HepG2 (cell line): ENCODE measurements at regions not wholly inside any gene's neighbourhood (a gene's known extent, or its start where the extent isn't known, plus 50 kb on each side); places are given as distances from the start of the nearest gene placed in this dataset.

ENCODE experiments used
- ATAC-seq: fragments of 200-7000 bp; cut with Tn5 transposase; 3 replicates; pipeline ENCODE4 v1.9.1; 2020; ENCODE audit warnings: mild to moderate bottlenecking, moderate library complexity
- BruUV-seq: library from RNA; stranded (reverse); fragments of 400-500 nt; replicated peaks from 2 replicates; lab custom pipeline; 2021; lab: Mats Ljungman, UMichigan
- CTCF ChIA-PET: fragments of 300-600 bp; formaldehyde crosslinking; extraction: SDS; loops from one replicate; lab custom pipeline; 2021; ENCODE audit warnings: low total read pairs, inconsistent platforms, low intra/inter-chr PET ratio; lab: Yijun Ruan, JAX
- POLR2A ChIA-PET: fragments of 350-600 bp; sonication (Branson Sonifier 250); formaldehyde crosslinking; loops from one replicate; lab custom pipeline; 2020; ENCODE audit warnings: antibody characterized with exemption, inconsistent platforms; lab: Yijun Ruan, JAX
- DNase-seq: peaks from one replicate; pipeline ENCODE4 v3.0.0-alpha.2; 2015; ENCODE audit warnings: low spot score
- FAIRE-seq: peaks from 3 replicates; lab custom pipeline; 2011; peaks lifted over from hg19 to GRCh38; lab: Jason Lieb, UNC
- H2AFZ ChIP-seq: one replicate; pipeline ENCODE4 v1.6.1; 2011; ENCODE audit warnings: low read length, inconsistent platforms
- H3K27ac ChIP-seq: fragments of 300-600 bp; 3 replicates; pipeline ENCODE4 v1.8.0; 2011; ENCODE audit warnings: mixed run types, mild to moderate bottlenecking, mixed read lengths, low read length, inconsistent platforms; ENCODE audit not compliant: insufficient read depth; ENCODE audit errors: extremely low read length
- H3K27me3 ChIP-seq, 2 experiments: fragments of 200-600 bp in 1 of 2; 2 replicates in 1 of 2; 3 replicates in 1 of 2; pipeline versions ENCODE4 v1.6.0 to v1.8.0; 2011; ENCODE audit warnings: low read length in 2 of 2, mild to moderate bottlenecking in 2 of 2, moderate library complexity in 2 of 2, inconsistent platforms in 1 of 2; ENCODE audit not compliant: insufficient read depth in 2 of 2, control insufficient read depth in 1 of 2
- H3K36me3 ChIP-seq, 2 experiments: fragments of 200-600 bp in 1 of 2; replicated peaks in 1 of 2; 2 replicates in 1 of 2; 3 replicates in 1 of 2; pipeline versions ENCODE4 v1.5.1 to v1.8.0; 2011; ENCODE audit warnings: low read length in 2 of 2, inconsistent platforms in 1 of 2; ENCODE audit not compliant: insufficient read depth in 2 of 2, control insufficient read depth in 1 of 2
- H3K4me1 ChIP-seq: 2 replicates; pipeline ENCODE4 v1.5.1; 2012; ENCODE audit warnings: low read length, inconsistent platforms; ENCODE audit not compliant: insufficient read depth
- H3K4me2 ChIP-seq: 2 replicates; pipeline ENCODE4 v1.6.0; 2011; ENCODE audit warnings: low read depth, low read length, inconsistent platforms
- H3K4me3 ChIP-seq, 3 experiments: fragments of 200-600 bp in 1 of 3; sonication (generic), shearing (Covaris generic) in 1 of 3; replicated peaks in 1 of 3; 2 replicates each; pipeline ENCODE4 v1.5.1; 2011 to 2016; ENCODE audit warnings: low read length in 3 of 3, inconsistent platforms in 2 of 3, low read depth in 2 of 3, mild to moderate bottlenecking in 2 of 3, control low read depth in 1 of 3, mixed read lengths in 1 of 3; ENCODE audit not compliant: insufficient read depth in 1 of 3
- H3K79me2 ChIP-seq: one replicate; pipeline ENCODE4 v1.6.1; 2011; ENCODE audit warnings: low read length, inconsistent platforms; ENCODE audit not compliant: insufficient read depth
- H3K9ac ChIP-seq: 2 replicates; pipeline ENCODE4 v1.6.0; 2011; ENCODE audit warnings: mild to moderate bottlenecking, low read depth, low read length, inconsistent platforms; ENCODE audit not compliant: insufficient read depth
- H3K9me3 ChIP-seq: 2 replicates; pipeline ENCODE4 v1.5.1; 2012; ENCODE audit warnings: mild to moderate bottlenecking, low read length
- H4K20me1 ChIP-seq: 2 replicates; pipeline ENCODE4 v1.6.0; 2011; ENCODE audit warnings: inconsistent platforms, mild to moderate bottlenecking, low read length, moderate library complexity; ENCODE audit not compliant: insufficient read depth
- HOXA3 ChIP-seq: sonication (generic); formaldehyde crosslinking; IDR thresholded peaks from 2 replicates; pipeline ENCODE4 v1.5.0; 2020; ENCODE audit warnings: missing genetic modification reagents
- KDM2A ChIP-seq: sonication (generic); formaldehyde crosslinking; IDR thresholded peaks from 2 replicates; pipeline ENCODE4 v1.4.0; 2020; ENCODE audit warnings: low read depth, missing genetic modification reagents, borderline replicate concordance
- MTA3 ChIP-seq: sonication (generic); formaldehyde crosslinking; IDR thresholded peaks from 2 replicates; pipeline ENCODE4 v1.4.0; 2020; ENCODE audit warnings: missing genetic modification reagents
- NR2F1 ChIP-seq, 2 experiments: fragments of 450-650 bp in 1 of 2; formaldehyde crosslinking in 1 of 2; IDR thresholded peaks; 2 replicates each; pipeline versions ENCODE4 v1.5.0 to v1.6.1; 2016 to 2020; ENCODE audit warnings: mild to moderate bottlenecking in 1 of 2, missing compliant biosample characterization in 1 of 2, missing genetic modification reagents in 1 of 2, moderate library complexity in 1 of 2
- PITX1 ChIP-seq: sonication (generic); formaldehyde crosslinking; IDR thresholded peaks from 2 replicates; pipeline ENCODE4 v1.5.1; 2020; ENCODE audit warnings: mild to moderate bottlenecking, missing genetic modification reagents
- SALL1 ChIP-seq: sonication (generic); formaldehyde crosslinking; IDR thresholded peaks from 2 replicates; pipeline ENCODE4 v1.8.0; 2022; ENCODE audit warnings: mild to moderate bottlenecking, missing genetic modification reagents
- SMAD1 ChIP-seq: sonication (generic); formaldehyde crosslinking; IDR thresholded peaks from 2 replicates; pipeline ENCODE4 v1.4.0; 2020; ENCODE audit warnings: missing genetic modification reagents, low read depth, mild to moderate bottlenecking, borderline replicate concordance
- ZKSCAN8 ChIP-seq: IDR thresholded peaks from 2 replicates; pipeline ENCODE4 v1.6.1; 2016; ENCODE audit warnings: borderline replicate concordance, missing genetic modification reagents, missing compliant biosample characterization
- ZNF451 ChIP-seq: sonication (generic); formaldehyde crosslinking; IDR thresholded peaks from 2 replicates; pipeline ENCODE4 v1.5.0; 2020; ENCODE audit warnings: mild to moderate bottlenecking, missing genetic modification reagents
- ZNF546 ChIP-seq: sonication (generic); formaldehyde crosslinking; conservative IDR thresholded peaks from 2 replicates; pipeline ENCODE4 v1.8.1; 2023; ENCODE audit warnings: mild to moderate bottlenecking, missing genetic modification reagents
- ZNF570 ChIP-seq: sonication (generic); formaldehyde crosslinking; IDR thresholded peaks from 2 replicates; pipeline ENCODE4 v1.4.0; 2020; ENCODE audit warnings: mild to moderate bottlenecking, missing genetic modification reagents, borderline replicate concordance
- ZNF703 ChIP-seq: sonication (generic); formaldehyde crosslinking; IDR thresholded peaks from 2 replicates; pipeline ENCODE4 v1.5.1; 2020; ENCODE audit warnings: missing genetic modification reagents, mild to moderate bottlenecking, moderate library complexity, borderline replicate concordance
- ZNF737 ChIP-seq: sonication (generic); formaldehyde crosslinking; IDR thresholded peaks from 2 replicates; pipeline ENCODE4 v1.5.0; 2020; ENCODE audit warnings: missing genetic modification reagents, mild to moderate bottlenecking, borderline replicate concordance
- ZNF839 ChIP-seq: sonication (generic); formaldehyde crosslinking; IDR thresholded peaks from 2 replicates; pipeline ENCODE4 v1.4.0; 2020; ENCODE audit warnings: missing genetic modification reagents, mild to moderate bottlenecking, borderline replicate concordance
- WGBS: methylation state at CpG from one replicate; pipeline ENCODE4 v1.1.6; 2017; ENCODE audit warnings: low lambda C conversion rate; 5-methylcytosine and 5-hydroxymethylcytosine counted together
- in situ Hi-C: cut with HindIII; loops from 2 replicates; pipeline ENCODE4 v1.10.0; 2017; ENCODE audit warnings: low pct_unique_long_range_greater_than_20kb; ENCODE audit not compliant: extremely low pct_ligation_motif_present
- intact Hi-C: fragments of 100-400 bp; cut with micrococcal nuclease; formaldehyde crosslinking; loops from one replicate; pipeline ENCODE4 v1.10.0; 2022; ENCODE audit not compliant: unreplicated experiment
- TF ChIP-seq, protein P1 (sequence below): sonication (generic); formaldehyde crosslinking; conservative IDR thresholded peaks from 2 replicates; pipeline ENCODE4 v1.8.1; 2023; ENCODE audit warnings: missing genetic modification reagents
- TF ChIP-seq, protein P2 (sequence below): sonication (generic); formaldehyde crosslinking; IDR thresholded peaks from 2 replicates; pipeline ENCODE4 v1.8.1; 2023; ENCODE audit warnings: missing genetic modification reagents, mild to moderate bottlenecking, borderline replicate concordance
- TF ChIP-seq, protein P3 (sequence below): sonication (generic); formaldehyde crosslinking; IDR thresholded peaks from 2 replicates; pipeline ENCODE4 v1.4.0; 2020; ENCODE audit warnings: missing genetic modification reagents
- TF ChIP-seq, protein P4 (sequence below): sonication (generic); formaldehyde crosslinking; IDR thresholded peaks from 2 replicates; pipeline ENCODE4 v1.4.0; 2020; ENCODE audit warnings: missing genetic modification reagents, mild to moderate bottlenecking, borderline replicate concordance

DNA sequence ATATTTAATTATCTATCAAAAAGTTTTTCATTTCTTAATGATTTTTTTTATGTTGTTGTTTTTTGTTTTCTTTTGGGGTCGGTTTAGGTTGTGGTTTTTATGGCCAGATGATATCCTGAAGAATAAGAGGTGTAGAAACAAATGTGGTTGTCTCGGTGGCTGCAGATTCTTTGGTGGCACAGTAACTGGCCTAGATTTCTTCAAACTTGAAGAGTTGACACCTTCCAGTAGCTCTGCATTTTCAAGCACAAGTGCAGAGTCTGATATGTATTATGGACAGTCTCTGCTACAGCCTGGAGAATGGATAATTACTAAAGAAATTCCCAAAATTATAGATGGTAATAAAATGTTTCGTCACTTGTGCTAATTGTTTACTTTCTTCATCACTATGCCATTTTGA lies 82.6 kb downstream of the BLTP1 start:
- no peak overlapping the region for H3K4me2 ChIP-seq
- DNase-seq, result no peak
- peaks cover 0 to 6% of the 10 kb centered on the region in 2 experiments; a peak in 1 of 5 replicates for H3K36me3 ChIP-seq
- intact Hi-C loops, result no loop called here
- H3K27me3 ChIP-seq, result no peaks in the 10 kb centered on the region
- ChIA-PET CTCF (no interaction called here), POLR2A (no interaction called here)
- H3K9me3 ChIP-seq, result no peaks in the 10 kb centered on the region
- no TSS peak for BruUV-seq
- no peaks in the 10 kb centered on the region for H3K79me2 ChIP-seq
- no peaks in the 10 kb centered on the region for H4K20me1 ChIP-seq
- H3K27ac ChIP-seq, result no peak overlapping the region
- no peak overlapping the region for H2AFZ ChIP-seq
- no peak overlapping the region for H3K9ac ChIP-seq
- in situ Hi-C loops, result no loop called here
- no peaks in the 10 kb centered on the region for H3K4me1 ChIP-seq
- no peak for FAIRE-seq
- H3K4me3 ChIP-seq, result no peak overlapping the region
- no peak for ATAC-seq
- 96% methylated on average over 3 of the region's 3 CpGs for WGBS
- no peak for TF ChIP-seq SMAD1
- no peak for TF ChIP-seq ZKSCAN8 (CRISPR knock-in tag)
- TF ChIP-seq PITX1 (CRISPR knock-in tag), result no peak
- TF ChIP-seq, protein P1, sequence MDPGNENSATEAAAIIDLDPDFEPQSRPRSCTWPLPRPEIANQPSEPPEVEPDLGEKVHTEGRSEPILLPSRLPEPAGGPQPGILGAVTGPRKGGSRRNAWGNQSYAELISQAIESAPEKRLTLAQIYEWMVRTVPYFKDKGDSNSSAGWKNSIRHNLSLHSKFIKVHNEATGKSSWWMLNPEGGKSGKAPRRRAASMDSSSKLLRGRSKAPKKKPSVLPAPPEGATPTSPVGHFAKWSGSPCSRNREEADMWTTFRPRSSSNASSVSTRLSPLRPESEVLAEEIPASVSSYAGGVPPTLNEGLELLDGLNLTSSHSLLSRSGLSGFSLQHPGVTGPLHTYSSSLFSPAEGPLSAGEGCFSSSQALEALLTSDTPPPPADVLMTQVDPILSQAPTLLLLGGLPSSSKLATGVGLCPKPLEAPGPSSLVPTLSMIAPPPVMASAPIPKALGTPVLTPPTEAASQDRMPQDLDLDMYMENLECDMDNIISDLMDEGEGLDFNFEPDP (CRISPR knock-in tag), result no peak
- TF ChIP-seq HOXA3 (CRISPR knock-in tag), result no peak
- TF ChIP-seq, protein P2, sequence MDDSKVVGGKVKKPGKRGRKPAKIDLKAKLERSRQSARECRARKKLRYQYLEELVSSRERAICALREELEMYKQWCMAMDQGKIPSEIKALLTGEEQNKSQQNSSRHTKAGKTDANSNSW (CRISPR knock-in tag), result no peak
- no peak for TF ChIP-seq ZNF546 (CRISPR knock-in tag)
- no peak for TF ChIP-seq ZNF570 (CRISPR knock-in tag)
- TF ChIP-seq, protein P3, sequence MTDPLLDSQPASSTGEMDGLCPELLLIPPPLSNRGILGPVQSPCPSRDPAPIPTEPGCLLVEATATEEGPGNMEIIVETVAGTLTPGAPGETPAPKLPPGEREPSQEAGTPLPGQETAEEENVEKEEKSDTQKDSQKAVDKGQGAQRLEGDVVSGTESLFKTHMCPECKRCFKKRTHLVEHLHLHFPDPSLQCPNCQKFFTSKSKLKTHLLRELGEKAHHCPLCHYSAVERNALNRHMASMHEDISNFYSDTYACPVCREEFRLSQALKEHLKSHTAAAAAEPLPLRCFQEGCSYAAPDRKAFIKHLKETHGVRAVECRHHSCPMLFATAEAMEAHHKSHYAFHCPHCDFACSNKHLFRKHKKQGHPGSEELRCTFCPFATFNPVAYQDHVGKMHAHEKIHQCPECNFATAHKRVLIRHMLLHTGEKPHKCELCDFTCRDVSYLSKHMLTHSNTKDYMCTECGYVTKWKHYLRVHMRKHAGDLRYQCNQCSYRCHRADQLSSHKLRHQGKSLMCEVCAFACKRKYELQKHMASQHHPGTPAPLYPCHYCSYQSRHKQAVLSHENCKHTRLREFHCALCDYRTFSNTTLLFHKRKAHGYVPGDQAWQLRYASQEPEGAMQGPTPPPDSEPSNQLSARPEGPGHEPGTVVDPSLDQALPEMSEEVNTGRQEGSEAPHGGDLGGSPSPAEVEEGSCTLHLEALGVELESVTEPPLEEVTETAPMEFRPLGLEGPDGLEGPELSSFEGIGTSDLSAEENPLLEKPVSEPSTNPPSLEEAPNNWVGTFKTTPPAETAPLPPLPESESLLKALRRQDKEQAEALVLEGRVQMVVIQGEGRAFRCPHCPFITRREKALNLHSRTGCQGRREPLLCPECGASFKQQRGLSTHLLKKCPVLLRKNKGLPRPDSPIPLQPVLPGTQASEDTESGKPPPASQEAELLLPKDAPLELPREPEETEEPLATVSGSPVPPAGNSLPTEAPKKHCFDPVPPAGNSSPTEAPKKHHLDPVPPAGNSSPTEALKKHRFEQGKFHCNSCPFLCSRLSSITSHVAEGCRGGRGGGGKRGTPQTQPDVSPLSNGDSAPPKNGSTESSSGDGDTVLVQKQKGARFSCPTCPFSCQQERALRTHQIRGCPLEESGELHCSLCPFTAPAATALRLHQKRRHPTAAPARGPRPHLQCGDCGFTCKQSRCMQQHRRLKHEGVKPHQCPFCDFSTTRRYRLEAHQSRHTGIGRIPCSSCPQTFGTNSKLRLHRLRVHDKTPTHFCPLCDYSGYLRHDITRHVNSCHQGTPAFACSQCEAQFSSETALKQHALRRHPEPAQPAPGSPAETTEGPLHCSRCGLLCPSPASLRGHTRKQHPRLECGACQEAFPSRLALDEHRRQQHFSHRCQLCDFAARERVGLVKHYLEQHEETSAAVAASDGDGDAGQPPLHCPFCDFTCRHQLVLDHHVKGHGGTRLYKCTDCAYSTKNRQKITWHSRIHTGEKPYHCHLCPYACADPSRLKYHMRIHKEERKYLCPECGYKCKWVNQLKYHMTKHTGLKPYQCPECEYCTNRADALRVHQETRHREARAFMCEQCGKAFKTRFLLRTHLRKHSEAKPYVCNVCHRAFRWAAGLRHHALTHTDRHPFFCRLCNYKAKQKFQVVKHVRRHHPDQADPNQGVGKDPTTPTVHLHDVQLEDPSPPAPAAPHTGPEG (CRISPR knock-in tag), result no peak
- TF ChIP-seq, protein P4, sequence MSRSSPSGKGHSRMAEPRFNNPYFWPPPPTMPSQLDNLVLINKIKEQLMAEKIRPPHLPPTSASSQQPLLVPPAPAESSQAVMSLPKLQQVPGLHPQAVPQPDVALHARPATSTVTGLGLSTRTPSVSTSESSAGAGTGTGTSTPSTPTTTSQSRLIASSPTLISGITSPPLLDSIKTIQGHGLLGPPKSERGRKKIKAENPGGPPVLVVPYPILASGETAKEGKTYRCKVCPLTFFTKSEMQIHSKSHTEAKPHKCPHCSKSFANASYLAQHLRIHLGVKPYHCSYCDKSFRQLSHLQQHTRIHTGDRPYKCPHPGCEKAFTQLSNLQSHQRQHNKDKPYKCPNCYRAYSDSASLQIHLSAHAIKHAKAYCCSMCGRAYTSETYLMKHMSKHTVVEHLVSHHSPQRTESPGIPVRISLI, result no peak
- no peak for TF ChIP-seq KDM2A (CRISPR knock-in tag)
- no peak for TF ChIP-seq ZNF451
- no peak for TF ChIP-seq ZNF737
- TF ChIP-seq NR2F1 (CRISPR knock-in tag; IDR thresholded peaks at IDR 0.05), result no peak
- TF ChIP-seq ZNF839 (CRISPR knock-in tag), result no peak
- TF ChIP-seq SALL1, result no peak
- no peak for TF ChIP-seq MTA3 (CRISPR knock-in tag)
- TF ChIP-seq ZNF703 (CRISPR knock-in tag), result no peak
